Mucosa of rectum (tissue), 2 donors: ENCODE measurements at regions not wholly inside any gene's neighbourhood (a gene's known extent, or its start where the extent isn't known, plus 50 kb on each side); places are given as distances from the start of the nearest gene placed in this dataset.
A peak's percentile ranks its signal among the peaks of the same experiment; 100 is the strongest.

ENCODE experiments used
- H3K27ac ChIP-seq, 2 donors: one replicate each; pipeline ENCODE4 v1.7.0; 2013; ENCODE audit warnings: inconsistent platforms in 2 of 2, low read depth in 2 of 2, low read length in 2 of 2
- H3K27me3 ChIP-seq, 2 donors: one replicate each; pipeline ENCODE4 v1.7.0; 2013; ENCODE audit warnings: low read length in 2 of 2; ENCODE audit not compliant: control insufficient read depth in 2 of 2, insufficient read depth in 2 of 2
- H3K36me3 ChIP-seq, 2 donors: one replicate each; pipeline ENCODE4 v1.7.0; 2013; ENCODE audit warnings: low read length in 2 of 2; ENCODE audit not compliant: control insufficient read depth in 2 of 2, insufficient read depth in 2 of 2
- H3K4me1 ChIP-seq, 2 donors: one replicate each; pipeline ENCODE4 v1.7.0; 2013; ENCODE audit warnings: low read length in 2 of 2, mild to moderate bottlenecking in 1 of 2; ENCODE audit not compliant: control insufficient read depth in 2 of 2, insufficient read depth in 2 of 2
- H3K4me3 ChIP-seq, 2 donors: one replicate each; pipeline ENCODE4 v1.7.0; 2013; ENCODE audit warnings: low read length in 2 of 2
- H3K9ac ChIP-seq, 2 donors: one replicate each; pipeline ENCODE4 v1.7.0; 2013; ENCODE audit warnings: low read length in 2 of 2, low read depth in 1 of 2, mild to moderate bottlenecking in 1 of 2
- H3K9me3 ChIP-seq, 2 donors: one replicate each; pipeline ENCODE4 v1.7.0; 2013; ENCODE audit warnings: low read length in 2 of 2; ENCODE audit not compliant: control insufficient read depth in 2 of 2
- donor health status: healthy.
- donor health status: Normal muscosa, but diverticular disease.

DNA sequence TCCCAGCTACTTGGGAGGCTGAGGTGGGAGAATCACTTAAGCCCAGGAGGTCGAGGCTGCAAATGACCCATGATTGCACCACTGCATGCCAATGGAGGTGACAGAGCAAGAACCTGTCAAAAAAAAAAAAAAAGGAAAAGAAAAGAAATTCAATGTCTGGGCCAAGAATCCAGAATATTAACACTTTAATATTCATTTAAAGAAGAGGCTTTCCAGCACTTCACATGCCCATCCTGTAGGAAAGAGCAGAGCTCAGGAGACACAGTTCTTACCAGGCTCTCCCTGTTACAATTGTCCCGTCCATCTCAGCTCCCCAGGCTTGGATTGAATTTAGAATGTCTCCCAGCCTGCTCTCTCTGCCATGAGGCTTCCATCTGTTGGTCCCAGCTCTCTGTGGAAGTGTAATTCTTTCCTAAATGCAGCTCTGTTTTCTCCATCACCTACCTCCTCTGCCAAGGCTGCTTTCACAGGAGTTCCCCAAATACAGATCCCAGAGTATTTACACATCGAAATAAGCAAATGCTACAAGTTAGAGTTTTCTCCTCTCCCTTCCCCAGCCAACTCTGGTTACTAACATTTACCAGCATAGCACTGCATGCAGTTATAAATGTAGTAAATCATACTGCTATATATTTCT is 116.6 kb upstream of the CDC42BPA start:
- Histone ChIP-seq H3K9ac (no peak overlapping the region), H3K36me3 (no peaks in the 10 kb centered on the region), H3K4me3 (no peak overlapping the region), H3K4me1 (peaks cover 0 to 8% of the 10 kb centered on the region in 2 donors), H3K9me3 (no peaks in the 10 kb centered on the region), H3K27me3 (no peaks in the 10 kb centered on the region), H3K27ac (no peak overlapping the region)

DNA sequence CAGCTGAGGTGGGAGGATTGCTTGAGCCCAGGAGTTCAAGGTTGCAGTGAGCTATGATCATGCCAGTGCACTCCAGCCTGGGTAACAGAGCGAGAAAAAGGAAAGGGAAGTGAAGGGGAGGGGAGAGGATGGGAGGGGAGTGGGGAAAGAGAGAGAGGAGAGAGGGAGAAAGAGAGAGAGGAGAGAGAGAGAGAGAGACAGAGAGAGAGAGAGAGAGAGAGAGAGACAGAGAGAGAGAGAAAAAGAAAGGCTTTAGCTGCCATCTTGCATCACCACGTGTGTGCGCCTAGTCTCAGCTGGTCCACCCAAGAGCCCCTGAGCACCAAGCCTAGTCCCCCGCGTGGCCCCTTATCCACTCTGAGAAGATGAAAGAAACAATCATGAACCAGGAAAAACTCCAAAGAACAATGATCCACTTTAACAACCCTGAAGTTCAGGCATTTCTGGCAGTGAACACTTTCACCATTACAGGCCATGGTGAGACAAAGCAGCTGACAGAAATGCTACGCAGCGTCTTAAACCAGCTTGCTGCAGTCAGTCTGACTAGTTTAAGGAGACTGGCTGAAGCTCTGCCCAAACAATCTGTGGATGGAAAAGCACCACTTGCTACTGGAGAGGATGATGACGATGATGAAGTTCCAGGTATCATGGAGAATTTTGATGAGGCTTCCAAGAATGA is 115.5 kb upstream of the CDC42BPA start:
- no peak overlapping the region for H3K27ac ChIP-seq
- H3K9ac ChIP-seq: no peak overlapping the region
- no peaks in the 10 kb centered on the region for H3K36me3 ChIP-seq
- no peaks in the 10 kb centered on the region for H3K27me3 ChIP-seq
- H3K4me1 ChIP-seq: peaks cover 6 to 8% of the 10 kb centered on the region in 2 donors
- H3K4me3 ChIP-seq: no peak overlapping the region
- H3K9me3 ChIP-seq: no peaks in the 10 kb centered on the region

DNA sequence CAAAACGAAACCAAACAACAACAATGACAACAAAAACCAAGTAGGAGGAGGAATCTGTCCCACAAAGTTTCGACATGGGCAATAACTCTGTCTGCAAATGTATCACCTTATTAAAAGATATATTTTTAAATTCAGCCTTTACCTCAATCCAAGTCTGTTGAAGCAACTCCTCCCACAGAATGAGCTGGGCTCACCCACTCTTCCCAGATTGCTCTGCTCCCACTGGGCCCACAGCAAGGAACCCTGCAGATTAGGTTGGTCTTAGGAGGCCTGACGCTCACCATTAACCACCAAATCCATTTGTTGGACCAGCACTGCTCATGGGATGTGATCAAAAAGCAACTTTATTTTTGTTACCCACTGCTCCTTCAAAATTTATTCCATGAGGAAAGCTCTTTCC is 114.7 kb upstream of the CDC42BPA start:
- no peaks in the 10 kb centered on the region for H3K36me3 ChIP-seq
- peaks cover 8 to 11% of the 10 kb centered on the region in 2 donors for H3K4me1 ChIP-seq
- no peak overlapping the region for H3K27ac ChIP-seq
- H3K4me3 ChIP-seq: no peak overlapping the region
- no peaks in the 10 kb centered on the region for H3K9me3 ChIP-seq
- no peaks in the 10 kb centered on the region for H3K27me3 ChIP-seq
- H3K9ac ChIP-seq: no peak overlapping the region

DNA sequence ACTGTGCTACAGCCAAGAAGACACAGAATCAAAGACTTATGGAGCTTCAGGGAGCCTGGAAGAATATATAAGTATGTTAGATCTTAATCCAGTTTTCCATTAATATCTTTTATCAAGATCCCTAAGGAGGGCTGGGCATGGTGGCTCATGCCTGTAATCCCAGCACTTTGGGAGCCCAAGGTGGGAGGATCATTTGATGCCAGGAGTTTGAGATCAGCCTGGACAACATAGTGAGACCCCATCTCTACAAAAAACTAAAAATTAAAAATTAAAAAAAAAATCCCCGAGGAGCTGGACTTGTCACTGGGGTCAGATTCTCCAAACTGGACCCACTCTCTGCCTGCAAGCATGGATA is 113.9 kb upstream of the CDC42BPA start:
- H3K9ac ChIP-seq: no peak overlapping the region
- peaks cover 4 to 11% of the 10 kb centered on the region in 2 donors for H3K4me1 ChIP-seq
- H3K36me3 ChIP-seq: no peaks in the 10 kb centered on the region
- no peak overlapping the region for H3K27ac ChIP-seq
- no peak overlapping the region for H3K4me3 ChIP-seq
- no peaks in the 10 kb centered on the region for H3K9me3 ChIP-seq
- H3K27me3 ChIP-seq: no peaks in the 10 kb centered on the region

DNA sequence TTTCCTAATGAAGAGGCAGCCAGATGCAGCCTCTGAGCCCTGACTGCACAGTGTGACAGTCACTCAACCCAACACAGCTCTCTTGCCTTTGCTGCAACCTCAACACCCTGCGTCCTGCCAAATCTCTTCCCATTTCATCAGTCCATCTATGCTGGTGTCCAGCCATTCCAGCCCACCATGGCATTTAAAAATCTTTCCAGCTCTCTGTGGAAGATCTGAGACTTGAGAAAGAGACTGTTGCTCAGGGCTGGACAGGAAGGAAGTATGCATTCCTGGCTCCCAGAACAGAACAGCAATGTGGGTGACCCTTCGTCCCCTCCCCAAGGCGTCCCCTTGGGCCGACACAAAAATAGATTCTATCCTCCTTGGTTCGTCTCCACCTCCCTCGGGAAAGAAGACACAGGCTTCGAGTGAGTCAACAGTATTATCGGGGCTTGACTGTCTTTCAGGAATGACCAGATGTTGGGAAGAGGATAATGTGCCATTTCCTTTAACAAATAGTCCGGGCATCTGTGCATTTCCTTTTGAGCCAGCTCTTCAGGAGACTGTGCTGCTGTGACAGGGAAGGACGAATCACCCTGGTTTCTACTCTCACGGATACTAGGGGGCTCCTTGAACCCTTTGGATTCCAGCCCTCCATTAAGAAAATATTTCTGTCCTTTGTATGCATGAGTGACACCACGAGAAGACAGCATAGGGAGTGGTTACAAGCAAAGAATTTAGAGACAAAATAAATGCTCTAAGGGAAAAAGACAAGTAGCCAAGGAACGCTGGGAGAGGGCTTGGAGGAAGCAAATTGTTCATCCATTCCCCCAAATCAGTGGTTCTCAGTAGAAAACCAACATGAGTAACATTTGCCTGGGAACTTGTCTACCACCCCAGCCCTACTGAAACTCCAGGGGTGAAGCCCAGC is 111.4 kb upstream of the CDC42BPA start:
- Histone ChIP-seq H3K36me3 (no peaks in the 10 kb centered on the region), H3K27ac (peak overlapping the region; percentile 1 to 18), H3K27me3 (no peaks in the 10 kb centered on the region), H3K9ac (no peak overlapping the region), H3K9me3 (no peaks in the 10 kb centered on the region), H3K4me3 (no peak overlapping the region), H3K4me1 (peaks cover 4 to 11% of the 10 kb centered on the region in 2 donors)

DNA sequence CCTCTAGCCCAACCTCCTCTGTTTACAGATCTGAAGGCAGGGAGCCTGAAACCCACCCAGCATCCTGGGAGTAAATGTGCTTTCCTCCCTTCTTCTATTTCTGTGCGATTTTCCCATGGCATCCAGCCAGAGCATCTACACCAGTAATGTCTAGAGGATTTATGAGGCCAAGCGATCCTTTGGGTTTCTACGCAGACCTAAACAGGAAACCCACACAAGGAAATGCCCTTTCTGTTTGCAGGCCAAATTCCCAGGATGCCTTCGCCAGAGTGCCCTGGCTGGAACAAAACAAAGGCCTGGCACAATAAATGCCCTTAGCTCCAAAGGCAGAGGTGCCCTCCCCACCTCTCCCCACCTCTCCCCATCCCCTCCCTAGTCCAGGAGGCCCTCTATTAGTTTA is 110.5 kb upstream of the CDC42BPA start:
- H3K36me3 ChIP-seq: no peaks in the 10 kb centered on the region
- H3K9me3 ChIP-seq: no peaks in the 10 kb centered on the region
- no peaks in the 10 kb centered on the region for H3K27me3 ChIP-seq
- no peak overlapping the region for H3K4me3 ChIP-seq
- peak overlapping the region; percentile 1 to 18 for H3K27ac ChIP-seq
- no peak overlapping the region for H3K9ac ChIP-seq
- H3K4me1 ChIP-seq: peaks cover 4 to 11% of the 10 kb centered on the region in 2 donors

DNA sequence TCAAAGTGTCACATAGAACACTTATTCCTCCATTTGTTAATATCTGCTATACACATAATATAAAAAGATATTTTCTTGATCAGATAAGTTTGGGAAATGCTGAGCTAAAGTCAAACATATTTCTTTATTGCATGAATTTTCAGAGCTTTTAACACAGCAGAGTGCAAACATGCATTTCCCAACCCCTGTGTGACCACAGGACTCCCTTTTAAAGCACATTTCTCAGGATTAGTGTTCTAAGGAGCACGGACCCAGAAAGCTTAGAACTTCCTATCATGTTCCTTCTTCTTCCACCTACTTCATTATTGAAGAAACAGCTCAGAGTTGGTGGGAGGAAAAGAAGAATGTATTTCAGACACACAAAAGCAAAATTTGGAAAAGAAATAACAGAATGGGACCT is 109.1 kb upstream of the CDC42BPA start:
- no peaks in the 10 kb centered on the region for H3K9me3 ChIP-seq
- H3K27me3 ChIP-seq: no peaks in the 10 kb centered on the region
- H3K4me1 ChIP-seq: peaks cover 4 to 11% of the 10 kb centered on the region in 2 donors
- H3K27ac ChIP-seq: no peak overlapping the region
- no peak overlapping the region for H3K4me3 ChIP-seq
- H3K9ac ChIP-seq: no peak overlapping the region
- no peaks in the 10 kb centered on the region for H3K36me3 ChIP-seq

DNA sequence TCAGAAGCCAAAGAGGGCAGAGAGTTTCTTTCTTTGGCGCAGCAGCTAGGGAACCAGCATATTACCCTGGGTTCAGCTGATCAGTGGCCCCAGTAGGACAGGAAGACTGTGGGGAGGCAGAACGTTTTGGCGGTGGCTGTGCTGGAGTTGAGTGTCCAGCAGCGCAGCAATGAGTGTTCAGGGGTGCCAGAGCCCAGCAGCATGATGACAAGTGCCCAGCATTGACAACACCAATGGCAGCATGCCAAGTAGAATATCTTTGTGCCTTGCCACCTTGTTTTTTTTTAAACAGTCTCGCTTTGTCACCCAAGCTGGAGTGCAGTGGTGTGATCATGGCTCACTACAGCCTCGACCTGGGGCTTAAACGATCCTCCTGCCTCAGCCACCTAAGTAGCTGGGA is 106.7 kb upstream of the CDC42BPA start:
- no peaks in the 10 kb centered on the region for H3K9me3 ChIP-seq
- no peak overlapping the region for H3K4me3 ChIP-seq
- H3K27me3 ChIP-seq: no peaks in the 10 kb centered on the region
- peaks cover 0 to 11% of the 10 kb centered on the region in 2 donors for H3K4me1 ChIP-seq
- no peak overlapping the region for H3K9ac ChIP-seq
- peak overlapping the region; percentile 19 to 41 for H3K27ac ChIP-seq
- H3K36me3 ChIP-seq: no peaks in the 10 kb centered on the region

DNA sequence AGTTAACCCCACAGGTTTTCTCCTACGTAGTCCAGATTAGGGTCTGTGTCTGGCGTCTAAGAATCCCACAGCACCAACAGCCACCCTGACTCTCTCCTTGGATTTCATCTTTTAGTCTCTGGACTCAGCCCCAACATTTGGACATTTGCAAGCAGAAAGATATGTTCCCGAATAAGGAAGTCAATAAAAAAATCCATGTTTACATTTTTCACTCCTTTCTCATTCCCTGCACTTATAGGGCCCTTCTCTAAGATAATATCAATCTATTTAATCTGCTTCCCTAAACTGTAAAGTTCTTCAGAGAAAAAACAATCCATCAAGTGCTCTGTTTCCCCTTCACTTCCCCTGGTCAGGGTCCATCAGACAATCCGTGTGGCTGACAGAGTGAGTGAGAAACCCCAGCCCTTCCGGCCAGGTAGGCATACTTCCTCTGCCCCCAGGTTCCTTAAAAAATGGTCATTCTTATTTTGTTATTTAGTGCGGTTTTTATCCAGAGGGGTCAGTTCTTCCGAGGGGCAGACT is 105.9 kb upstream of the CDC42BPA start:
- H3K27me3 ChIP-seq: no peaks in the 10 kb centered on the region
- H3K27ac ChIP-seq: peak overlapping the region; percentile 19 to 41
- H3K4me1 ChIP-seq: peaks cover 0 to 7% of the 10 kb centered on the region in 2 donors
- H3K36me3 ChIP-seq: no peaks in the 10 kb centered on the region
- no peak overlapping the region for H3K4me3 ChIP-seq
- H3K9me3 ChIP-seq: no peaks in the 10 kb centered on the region
- H3K9ac ChIP-seq: no peak overlapping the region

DNA sequence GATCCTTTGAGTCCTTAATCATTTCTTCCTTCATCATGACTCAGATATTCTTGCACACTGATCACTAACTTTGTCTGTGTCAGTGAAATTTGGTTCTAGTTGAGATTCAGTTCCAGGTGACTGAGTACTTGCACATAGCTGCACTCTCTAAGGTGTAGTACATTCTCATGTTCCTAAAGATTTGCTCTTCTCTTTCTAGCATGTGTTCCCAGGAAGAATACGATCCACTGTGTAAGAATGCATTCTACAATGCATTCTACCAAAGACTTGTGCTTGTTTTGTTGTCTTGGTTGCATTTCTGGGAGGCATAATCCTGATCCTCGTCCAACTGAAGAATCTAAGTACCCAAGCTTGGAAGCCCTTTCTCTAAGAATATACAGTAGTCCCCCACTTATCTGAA is 104.3 kb upstream of the CDC42BPA start:
- Histone ChIP-seq H3K4me3 (no peak overlapping the region), H3K4me1 (peaks cover 0 to 2% of the 10 kb centered on the region in 2 donors), H3K27me3 (no peaks in the 10 kb centered on the region), H3K27ac (no peak overlapping the region), H3K9ac (no peak overlapping the region), H3K9me3 (no peaks in the 10 kb centered on the region), H3K36me3 (no peaks in the 10 kb centered on the region)
